ENCODE measurements at regions not wholly inside any gene's neighbourhood (a gene's known extent, or its start where the extent isn't known, plus 50 kb on each side); places are given as distances from the start of the nearest gene placed in this dataset.

DNA sequence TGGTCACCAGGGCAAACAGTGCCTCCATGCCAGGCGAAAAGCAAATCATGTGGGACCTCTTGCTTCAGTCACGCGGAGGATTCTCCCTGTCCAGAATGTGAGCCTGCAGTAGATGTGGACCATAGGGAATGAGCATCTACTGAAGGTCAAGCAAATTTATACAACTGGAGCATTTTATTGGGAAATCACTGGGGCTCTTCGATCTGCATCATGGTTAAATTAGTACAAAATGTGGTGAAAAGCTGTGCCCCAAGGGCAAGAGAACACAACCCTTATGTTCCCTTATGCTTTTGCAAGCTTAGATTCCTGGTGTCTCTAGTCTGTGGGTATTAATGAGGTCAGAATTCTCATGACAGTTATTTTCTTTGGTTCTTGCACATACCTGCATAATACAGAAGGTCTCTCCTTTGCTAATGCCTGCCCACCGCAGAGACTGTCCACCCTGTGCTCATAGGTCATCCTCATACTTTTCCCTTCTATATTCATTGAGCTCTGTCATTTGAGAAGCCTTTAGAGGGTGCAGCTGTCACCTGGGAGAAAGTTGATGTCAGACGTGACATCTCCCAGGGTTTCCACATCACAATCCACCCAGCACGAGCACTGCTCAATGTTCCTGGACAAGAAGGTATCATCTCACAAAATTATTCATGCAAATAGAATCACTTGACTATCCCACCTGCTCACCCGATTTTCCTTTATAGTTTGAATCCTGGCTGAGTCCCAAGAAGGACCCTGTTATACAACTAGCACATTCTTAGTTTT, 111.7 kb downstream of the NXNL2 start:
- ATAC-seq (ENCODE audit: low read depth) = no peak
- no peaks in the 10 kb centered on the region for H4K20me1 ChIP-seq (ENCODE audit: control insufficient read depth, insufficient read depth, low read length, poor library complexity, severe bottlenecking)
- TF ChIP-seq EZH2 (IDR thresholded peaks at IDR 0.05; ENCODE audit: borderline replicate concordance, insufficient read depth, low read depth, low read length, poor library complexity, severe bottlenecking) = no peak
- TF ChIP-seq, protein P1, sequence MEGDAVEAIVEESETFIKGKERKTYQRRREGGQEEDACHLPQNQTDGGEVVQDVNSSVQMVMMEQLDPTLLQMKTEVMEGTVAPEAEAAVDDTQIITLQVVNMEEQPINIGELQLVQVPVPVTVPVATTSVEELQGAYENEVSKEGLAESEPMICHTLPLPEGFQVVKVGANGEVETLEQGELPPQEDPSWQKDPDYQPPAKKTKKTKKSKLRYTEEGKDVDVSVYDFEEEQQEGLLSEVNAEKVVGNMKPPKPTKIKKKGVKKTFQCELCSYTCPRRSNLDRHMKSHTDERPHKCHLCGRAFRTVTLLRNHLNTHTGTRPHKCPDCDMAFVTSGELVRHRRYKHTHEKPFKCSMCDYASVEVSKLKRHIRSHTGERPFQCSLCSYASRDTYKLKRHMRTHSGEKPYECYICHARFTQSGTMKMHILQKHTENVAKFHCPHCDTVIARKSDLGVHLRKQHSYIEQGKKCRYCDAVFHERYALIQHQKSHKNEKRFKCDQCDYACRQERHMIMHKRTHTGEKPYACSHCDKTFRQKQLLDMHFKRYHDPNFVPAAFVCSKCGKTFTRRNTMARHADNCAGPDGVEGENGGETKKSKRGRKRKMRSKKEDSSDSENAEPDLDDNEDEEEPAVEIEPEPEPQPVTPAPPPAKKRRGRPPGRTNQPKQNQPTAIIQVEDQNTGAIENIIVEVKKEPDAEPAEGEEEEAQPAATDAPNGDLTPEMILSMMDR (IDR thresholded peaks at IDR 0.05) = no peak
- Mint-ChIP-seq H3K27me3 (peaks cover 18% of the 10 kb centered on the region), H3K27ac (no peak overlapping the region), H3K4me3 (no peak overlapping the region), H3K4me1 (no peaks in the 10 kb centered on the region), H3K9me3 (ENCODE audit: insufficient read depth) (no peaks in the 10 kb centered on the region)
- H3K27ac ChIP-seq (ENCODE audit: low read length in 2 of 2) = no peak overlapping the region
- 88% methylated on average over 6 of the region's 8 CpGs for WGBS (ENCODE audit: insufficient coverage)
- H2AFZ ChIP-seq (ENCODE audit: insufficient read depth, low read depth, low read length, poor library complexity, severe bottlenecking) = no peak overlapping the region
- H3K4me2 ChIP-seq (replicated peaks; ENCODE audit: low read depth, low read length, poor library complexity, severe bottlenecking) = no peak overlapping the region
- no peaks in the 10 kb centered on the region for H3K79me2 ChIP-seq (ENCODE audit: control insufficient read depth, insufficient read depth, low read length)
- CTCF ChIA-PET = no interaction called here
- intact Hi-C loops (cut with micrococcal nuclease) = no loop called here
- no peak overlapping the region for H3K9ac ChIP-seq (ENCODE audit: low read length)
- peaks cover 0 to 2% (median 0%) of the 10 kb centered on the region in 4 experiments for H3K27me3 ChIP-seq (replicated peaks in 1 of 4; ENCODE audit: control extremely low read depth in 1 of 4, control insufficient read depth in 3 of 4, insufficient read depth in 4 of 4, low read length in 3 of 4)
- no peaks in the 10 kb centered on the region for H3K9me3 ChIP-seq (ENCODE audit: control extremely low read depth in 1 of 3, control insufficient read depth in 2 of 3, insufficient read depth in 1 of 3, low read length in 2 of 3)
- POLR2A ChIA-PET = no interaction called here
- DNase-seq = no peak
- no peaks in the 10 kb centered on the region for H3K4me1 ChIP-seq (ENCODE audit: control insufficient read depth in 2 of 2, insufficient read depth in 2 of 2, low read length in 2 of 2)
- H3K36me3 ChIP-seq (replicated peaks in 1 of 2; ENCODE audit: control extremely low read depth in 1 of 2, control insufficient read depth in 1 of 2, extremely low read depth in 1 of 2, insufficient read depth in 2 of 2, low read length in 1 of 2) = no peaks in the 10 kb centered on the region
- H3K4me3 ChIP-seq (ENCODE audit: control extremely low read depth in 1 of 5, extremely low read depth in 1 of 5, insufficient read depth in 1 of 5, low read depth in 2 of 5, low read length in 4 of 5) = no peak overlapping the region

Data from B cell (primary cell).